ENCODE measurements at regions not wholly inside any gene's neighbourhood (a gene's known extent, or its start where the extent isn't known, plus 50 kb on each side); places are given as distances from the start of the nearest gene placed in this dataset.

- TF ChIP-seq YY1 (IDR thresholded peaks at IDR 0.05; ENCODE audit: low read depth, low read length) (no peak), POLR2AphosphoS5 (IDR thresholded peaks at IDR 0.05; ENCODE audit: low read depth, low read length) (no peak)
Observed at GRCh38 chr9:134545543-134546245, 95.9 kb upstream of the COL5A1 start.
